Activated CD4-positive, alpha-beta memory T cell treated with anti-CD3 and anti-CD28 coated beads, Interleukin-2, amount 10 ng/mL, durations not matched to agents 7 days and 5 days (primary cell): ENCODE measurements at regions not wholly inside any gene's neighbourhood (a gene's known extent, or its start where the extent isn't known, plus 50 kb on each side); places are given as distances from the start of the nearest gene placed in this dataset.
"Not testable (repeated sequence)": the region's sequence is repeated elsewhere in the genome, so short reads cannot be mapped to it uniquely, and the experiment has no call there.

Experiments used
- CTCF ChIA-PET: fragments of 350-600 bp; sonication (Branson Sonifier 250); formaldehyde crosslinking; loops from one replicate; lab custom pipeline; 2021; ENCODE audit warnings: antibody characterized with exemption, inconsistent platforms; lab: Charles Lee
- POLR2A ChIA-PET: fragments of 350-600 bp; sonication (Branson Sonifier 250); formaldehyde crosslinking; loops from one replicate; lab custom pipeline; 2021; ENCODE audit warnings: antibody characterized with exemption; lab: Charles Lee
- DNase-seq: peaks from one replicate; pipeline ENCODE4 v3.0.0-alpha.2; 2020
- H3K27ac Mint-ChIP-seq: one replicate; pipeline ENCODE4 v1.8.0; 2021; ENCODE audit warnings: mild to moderate bottlenecking, mixed read lengths
- H3K27me3 Mint-ChIP-seq: one replicate; pipeline ENCODE4 v1.8.0; 2021; ENCODE audit warnings: mixed read lengths
- H3K36me3 Mint-ChIP-seq: one replicate; pipeline ENCODE4 v1.8.0; 2021; ENCODE audit warnings: low read depth, mixed read lengths
- H3K4me1 Mint-ChIP-seq: one replicate; pipeline ENCODE4 v1.8.0; 2021; ENCODE audit warnings: mixed read lengths
- H3K4me3 Mint-ChIP-seq: one replicate; pipeline ENCODE4 v1.8.0; 2021; ENCODE audit warnings: mild to moderate bottlenecking, mixed read lengths
- H3K9me3 Mint-ChIP-seq: one replicate; pipeline ENCODE4 v1.8.0; 2021; ENCODE audit warnings: mixed read lengths

GRCh38 chr12:67034110-67034879 is 234.9 kb upstream of the CAND1 start:
- no peak overlapping the region for H3K4me3 Mint-ChIP-seq
- no peaks in the 10 kb centered on the region for H3K36me3 Mint-ChIP-seq
- DNase-seq: no peak
- H3K4me1 Mint-ChIP-seq: no peaks in the 10 kb centered on the region
- ChIA-PET CTCF (no interaction called here), POLR2A (no interaction called here)
- H3K9me3 Mint-ChIP-seq: no peaks in the 10 kb centered on the region
- no peak overlapping the region for H3K27ac Mint-ChIP-seq
- H3K27me3 Mint-ChIP-seq: no peaks in the 10 kb centered on the region

- Mint-ChIP-seq H3K4me3 (no peak overlapping the region), H3K27me3 (no peaks in the 10 kb centered on the region), H3K27ac (no peak overlapping the region), H3K4me1 (no peaks in the 10 kb centered on the region), H3K36me3 (no peaks in the 10 kb centered on the region), H3K9me3 (no peaks in the 10 kb centered on the region)
- POLR2A ChIA-PET: no interaction called here
- CTCF ChIA-PET: no interaction called here
- no peak for DNase-seq
Measured at GRCh38 chr12:67035121-67035520, 234.0 kb upstream of the CAND1 start.

DNA sequence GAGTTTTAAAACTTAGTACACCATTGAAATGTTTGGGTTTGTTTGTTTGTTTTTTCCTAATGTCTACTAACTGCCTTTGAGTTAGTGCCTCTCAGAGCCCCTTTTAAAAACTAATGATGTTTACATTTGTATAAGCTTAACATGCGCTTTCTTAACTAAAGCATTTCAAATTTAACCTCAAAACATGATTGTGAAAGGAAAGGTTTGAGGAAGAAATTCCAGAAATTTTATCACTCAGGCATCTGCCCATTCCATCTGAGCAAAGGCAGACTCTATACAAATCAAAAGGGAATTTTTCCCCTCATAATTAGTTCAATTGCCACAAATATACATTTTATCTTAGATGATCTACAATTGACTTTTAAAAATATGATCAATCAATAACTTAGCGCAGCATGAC is 230.7 kb upstream of the CAND1 start:
- Mint-ChIP-seq H3K4me1 (no peaks in the 10 kb centered on the region), H3K27me3 (peaks cover 3% of the 10 kb centered on the region), H3K4me3 (no peak overlapping the region), H3K27ac (no peak overlapping the region), H3K9me3 (no peaks in the 10 kb centered on the region), H3K36me3 (no peaks in the 10 kb centered on the region)
- ChIA-PET CTCF (interaction anchor here (1.6 kb wide), 1 partner anchor 31 kb away, joined by 3 read pairs; no protein-coding TSS in a partner anchor), POLR2A (no interaction called here)
- no peak for DNase-seq

- no peaks in the 10 kb centered on the region for H3K36me3 Mint-ChIP-seq
- peaks cover 3% of the 10 kb centered on the region for H3K27me3 Mint-ChIP-seq
- no peak overlapping the region for H3K27ac Mint-ChIP-seq
- ChIA-PET CTCF (no interaction called here), POLR2A (no interaction called here)
- DNase-seq: no peak
- H3K4me1 Mint-ChIP-seq: no peaks in the 10 kb centered on the region
- no peak overlapping the region for H3K4me3 Mint-ChIP-seq
- H3K9me3 Mint-ChIP-seq: no peaks in the 10 kb centered on the region
Measured at GRCh38 chr12:67039995-67040860, 228.9 kb upstream of the CAND1 start.

DNA sequence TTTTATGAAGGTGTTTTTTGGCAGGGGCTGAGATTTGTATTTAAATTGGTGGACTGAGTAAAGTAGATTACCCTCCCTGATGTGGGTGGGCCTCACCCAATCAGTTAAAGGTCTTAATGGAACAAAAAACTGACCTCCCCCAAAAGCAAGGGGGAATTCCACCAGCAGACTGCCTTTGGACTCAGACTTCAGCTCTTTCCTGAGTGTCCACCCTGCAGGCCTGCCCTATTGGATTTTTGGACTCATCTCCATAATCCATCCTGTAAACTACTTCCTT is 228.4 kb upstream of the CAND1 start:
- POLR2A ChIA-PET: no interaction called here
- no peak for DNase-seq
- H3K9me3 Mint-ChIP-seq: no peaks in the 10 kb centered on the region
- H3K36me3 Mint-ChIP-seq: no peaks in the 10 kb centered on the region
- CTCF ChIA-PET: no interaction called here
- H3K27me3 Mint-ChIP-seq: peaks cover 3% of the 10 kb centered on the region
- no peaks in the 10 kb centered on the region for H3K4me1 Mint-ChIP-seq
- H3K4me3 Mint-ChIP-seq: no peak overlapping the region
- no peak overlapping the region for H3K27ac Mint-ChIP-seq

- no peaks in the 10 kb centered on the region for H3K36me3 Mint-ChIP-seq
Measured at GRCh38 chr12:67042697-67043131, 226.4 kb upstream of the CAND1 start.

DNA sequence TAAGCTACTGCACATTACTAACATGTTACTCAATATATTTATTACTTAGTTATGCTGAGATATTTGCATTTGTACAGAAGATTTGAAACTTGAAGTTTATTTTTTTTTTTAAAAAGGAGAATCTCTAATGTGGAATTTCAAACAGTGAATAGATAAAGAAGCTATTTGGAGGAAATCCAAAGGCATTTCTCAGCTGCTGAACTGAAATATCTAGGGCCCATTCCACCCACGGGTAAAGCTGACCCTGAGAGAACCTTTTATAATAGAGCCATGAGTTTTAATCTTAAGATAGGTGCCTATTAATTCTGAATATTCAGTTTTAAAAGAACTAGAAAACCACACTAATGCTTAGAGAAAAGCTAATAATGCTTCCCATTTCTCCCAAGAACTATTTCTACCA is 225.4 kb upstream of the CAND1 start:
- Mint-ChIP-seq H3K36me3 (no peaks in the 10 kb centered on the region), H3K27ac (no peak overlapping the region), H3K9me3 (no peaks in the 10 kb centered on the region), H3K27me3 (peaks cover 3% of the 10 kb centered on the region), H3K4me3 (no peak overlapping the region), H3K4me1 (no peaks in the 10 kb centered on the region)
- DNase-seq: no peak
- ChIA-PET POLR2A (no interaction called here), CTCF (interaction anchor here (2.0 kb wide), 1 partner anchor 18 kb away, joined by 8 read pairs; no protein-coding TSS in a partner anchor)

More at GRCh38 chr12:67042697-67043131, 226.4 kb upstream of the CAND1 start:
- no peak overlapping the region for H3K27ac Mint-ChIP-seq
- DNase-seq: no peak
- ChIA-PET CTCF (no interaction called here), POLR2A (no interaction called here)
- peaks cover 3% of the 10 kb centered on the region for H3K27me3 Mint-ChIP-seq
- H3K4me1 Mint-ChIP-seq: no peaks in the 10 kb centered on the region
- H3K4me3 Mint-ChIP-seq: no peak overlapping the region
- H3K9me3 Mint-ChIP-seq: no peaks in the 10 kb centered on the region

DNA sequence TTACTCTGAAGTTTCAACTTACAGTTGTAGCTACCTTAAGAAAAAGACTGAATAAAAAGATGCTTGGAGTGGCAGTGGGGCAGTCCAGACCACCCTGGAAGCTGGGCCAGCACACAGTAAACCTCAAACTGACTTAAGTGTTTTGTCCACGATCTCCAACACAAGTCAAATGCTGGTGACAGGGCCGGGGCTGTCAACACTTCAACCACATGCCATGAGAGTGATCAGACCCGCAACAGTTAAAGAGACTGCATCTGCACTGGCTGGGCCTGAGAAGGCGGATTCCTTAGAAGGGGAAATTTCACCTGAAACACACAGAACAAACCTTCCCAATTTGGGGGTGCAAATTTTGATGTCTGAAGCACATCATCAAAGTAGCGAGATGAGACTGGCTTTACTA is 223.5 kb upstream of the CAND1 start:
- no peaks in the 10 kb centered on the region for H3K4me1 Mint-ChIP-seq
- no peak overlapping the region for H3K27ac Mint-ChIP-seq
- H3K4me3 Mint-ChIP-seq: no peak overlapping the region
- H3K9me3 Mint-ChIP-seq: no peaks in the 10 kb centered on the region
- H3K36me3 Mint-ChIP-seq: no peaks in the 10 kb centered on the region
- DNase-seq: no peak
- H3K27me3 Mint-ChIP-seq: peaks cover 3% of the 10 kb centered on the region
- ChIA-PET POLR2A (no interaction called here), CTCF (no interaction called here)

DNA sequence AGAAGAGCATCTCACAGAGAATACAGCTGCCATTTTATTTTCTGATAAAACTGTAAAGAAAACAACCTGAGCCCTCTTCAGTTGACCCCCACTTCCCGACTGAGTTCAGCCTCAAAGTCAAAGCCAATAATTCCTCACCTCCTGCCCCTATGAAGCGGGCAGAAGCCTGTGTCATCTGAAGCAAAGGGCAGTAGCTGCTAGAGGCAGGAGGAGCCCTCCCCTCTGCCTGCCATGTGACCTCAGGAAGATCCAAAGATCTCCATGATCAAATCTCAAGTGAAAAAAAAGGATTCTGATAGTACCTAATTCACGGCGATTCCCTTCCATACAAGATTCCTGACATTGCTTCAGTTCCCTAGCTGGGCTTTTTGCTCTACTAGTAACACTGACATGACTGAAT is 223.1 kb upstream of the CAND1 start:
- Mint-ChIP-seq H3K36me3 (no peaks in the 10 kb centered on the region), H3K4me1 (no peaks in the 10 kb centered on the region), H3K4me3 (no peak overlapping the region), H3K27ac (no peak overlapping the region), H3K27me3 (peaks cover 3% of the 10 kb centered on the region), H3K9me3 (no peaks in the 10 kb centered on the region)
- DNase-seq: no peak
- CTCF ChIA-PET: no interaction called here
- POLR2A ChIA-PET: no interaction called here

DNA sequence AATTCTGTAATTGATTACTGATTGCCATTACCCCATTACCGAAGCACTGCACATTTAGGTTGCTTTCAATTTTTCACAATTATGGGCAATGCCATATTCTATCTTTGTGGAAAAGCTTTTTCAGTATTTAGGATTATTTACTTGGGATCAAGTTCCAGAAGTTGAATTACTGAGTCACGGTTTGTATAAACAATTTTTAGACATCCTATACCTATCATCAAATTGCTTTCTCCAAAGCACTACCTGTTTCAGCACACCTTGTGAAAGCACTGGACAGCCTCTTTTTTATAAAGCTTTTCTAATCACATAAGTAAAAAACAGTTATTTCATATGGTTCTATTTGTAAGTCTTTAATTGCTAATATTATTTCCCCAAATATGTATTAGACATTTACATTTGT is 221.5 kb upstream of the CAND1 start:
- ChIA-PET POLR2A (no interaction called here), CTCF (interaction anchor here (2.0 kb wide), 1 partner anchor 22 kb away, joined by 6 read pairs; no protein-coding TSS in a partner anchor)
- peaks cover 3% of the 10 kb centered on the region for H3K27me3 Mint-ChIP-seq
- DNase-seq: no peak
- H3K27ac Mint-ChIP-seq: no peak overlapping the region
- H3K4me3 Mint-ChIP-seq: no peak overlapping the region
- H3K9me3 Mint-ChIP-seq: no peaks in the 10 kb centered on the region
- no peaks in the 10 kb centered on the region for H3K36me3 Mint-ChIP-seq
- no peaks in the 10 kb centered on the region for H3K4me1 Mint-ChIP-seq

- Mint-ChIP-seq H3K4me1 (no peaks in the 10 kb centered on the region), H3K27me3 (peaks cover 1% of the 10 kb centered on the region), H3K9me3 (no peaks in the 10 kb centered on the region), H3K27ac (no peak overlapping the region), H3K4me3 (no peak overlapping the region), H3K36me3 (no peaks in the 10 kb centered on the region)
- POLR2A ChIA-PET: no interaction called here
- no peak for DNase-seq
- CTCF ChIA-PET: interaction anchor here (2.0 kb wide), 1 partner anchor 23 kb away, joined by 6 read pairs; no protein-coding TSS in a partner anchor
Measured at GRCh38 chr12:67048371-67048770, 220.8 kb upstream of the CAND1 start.

GRCh38 chr12:67049199-67049598 is 220.0 kb upstream of the CAND1 start:
- H3K4me1 Mint-ChIP-seq, POLR2A ChIA-PET, H3K27ac Mint-ChIP-seq, DNase-seq, H3K9me3 Mint-ChIP-seq, CTCF ChIA-PET, H3K36me3 Mint-ChIP-seq, H3K27me3 Mint-ChIP-seq, H3K4me3 Mint-ChIP-seq: not testable (repeated sequence)

DNA sequence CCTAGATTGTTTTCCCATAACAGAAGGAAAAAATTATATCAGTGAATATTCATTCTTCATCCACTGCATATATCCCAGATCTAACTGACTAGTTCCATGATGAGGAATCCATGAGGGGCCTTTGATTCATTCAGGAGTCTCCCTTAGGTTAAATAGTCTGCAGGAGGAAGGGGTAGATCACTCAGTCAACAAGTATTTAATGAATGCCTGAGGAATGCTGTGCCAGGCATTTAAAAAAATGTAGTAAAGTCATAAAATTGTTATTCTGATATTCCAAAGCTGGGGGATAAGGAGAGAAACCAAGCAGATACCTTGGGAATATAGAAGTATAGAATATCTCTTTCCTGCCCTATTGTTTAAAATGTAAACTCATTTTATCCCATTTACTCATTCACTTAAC is 216.2 kb upstream of the CAND1 start:
- no peak overlapping the region for H3K4me3 Mint-ChIP-seq
- H3K27me3 Mint-ChIP-seq: no peaks in the 10 kb centered on the region
- no peaks in the 10 kb centered on the region for H3K4me1 Mint-ChIP-seq
- CTCF ChIA-PET: no interaction called here
- H3K27ac Mint-ChIP-seq: no peak overlapping the region
- H3K36me3 Mint-ChIP-seq: no peaks in the 10 kb centered on the region
- POLR2A ChIA-PET: no interaction called here
- H3K9me3 Mint-ChIP-seq: no peaks in the 10 kb centered on the region
- no peak for DNase-seq
